ENCODE measurements at regions not wholly inside any gene's neighbourhood (a gene's known extent, or its start where the extent isn't known, plus 50 kb on each side); places are given as distances from the start of the nearest gene placed in this dataset.

DNA sequence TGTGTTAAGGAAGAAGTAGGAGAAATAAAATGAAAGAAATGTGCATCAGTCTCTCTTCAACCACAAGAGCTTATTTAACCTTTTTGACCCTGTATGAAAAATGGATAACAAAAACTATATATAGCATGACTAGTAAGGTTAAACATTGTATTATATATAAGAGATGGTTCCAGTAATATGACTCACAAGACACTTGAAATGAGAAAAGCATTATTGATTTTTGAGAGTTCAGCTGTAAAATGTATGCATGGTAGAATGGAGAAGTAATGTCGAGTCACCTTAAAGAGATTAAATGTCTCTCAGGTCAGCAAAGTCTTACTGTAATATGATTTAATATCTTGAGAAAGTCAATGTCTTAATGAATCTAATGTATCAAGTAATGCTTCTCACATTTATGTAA lies 860.9 kb downstream of the TAF11L14 start:
- no peaks in the 10 kb centered on the region for H3K4me1 ChIP-seq (ENCODE audit: insufficient read depth)
- no peak overlapping the region for H3K4me3 ChIP-seq
- no peak overlapping the region for H2AFZ ChIP-seq
- 88% methylated on average over 1 of the region's 1 CpG for WGBS (ENCODE audit: low lambda C conversion rate, missing lambda C conversion rate)
- no peaks in the 10 kb centered on the region for H3K27me3 ChIP-seq
- no peak for DNase-seq (ENCODE audit: low spot score)
- H3K27ac ChIP-seq: no peak overlapping the region
- H3K9me3 ChIP-seq (ENCODE audit: low read depth): no peaks in the 10 kb centered on the region
- H3K79me2 ChIP-seq: no peaks in the 10 kb centered on the region
- H4K20me1 ChIP-seq (ENCODE audit: insufficient read depth, poor library complexity, severe bottlenecking): no peaks in the 10 kb centered on the region
- no peak overlapping the region for H3K4me2 ChIP-seq
- no peaks in the 10 kb centered on the region for H3K36me3 ChIP-seq (replicated peaks; ENCODE audit: insufficient read depth, low read depth)
- TF ChIP-seq EZH2phosphoT487 (IDR thresholded peaks at IDR 0.05; ENCODE audit: low read depth, severe bottlenecking, unreplicated experiment): no peak
- no peak for TF ChIP-seq EZH2 (IDR thresholded peaks at IDR 0.05; ENCODE audit: borderline replicate concordance)
- TF ChIP-seq, protein P1, sequence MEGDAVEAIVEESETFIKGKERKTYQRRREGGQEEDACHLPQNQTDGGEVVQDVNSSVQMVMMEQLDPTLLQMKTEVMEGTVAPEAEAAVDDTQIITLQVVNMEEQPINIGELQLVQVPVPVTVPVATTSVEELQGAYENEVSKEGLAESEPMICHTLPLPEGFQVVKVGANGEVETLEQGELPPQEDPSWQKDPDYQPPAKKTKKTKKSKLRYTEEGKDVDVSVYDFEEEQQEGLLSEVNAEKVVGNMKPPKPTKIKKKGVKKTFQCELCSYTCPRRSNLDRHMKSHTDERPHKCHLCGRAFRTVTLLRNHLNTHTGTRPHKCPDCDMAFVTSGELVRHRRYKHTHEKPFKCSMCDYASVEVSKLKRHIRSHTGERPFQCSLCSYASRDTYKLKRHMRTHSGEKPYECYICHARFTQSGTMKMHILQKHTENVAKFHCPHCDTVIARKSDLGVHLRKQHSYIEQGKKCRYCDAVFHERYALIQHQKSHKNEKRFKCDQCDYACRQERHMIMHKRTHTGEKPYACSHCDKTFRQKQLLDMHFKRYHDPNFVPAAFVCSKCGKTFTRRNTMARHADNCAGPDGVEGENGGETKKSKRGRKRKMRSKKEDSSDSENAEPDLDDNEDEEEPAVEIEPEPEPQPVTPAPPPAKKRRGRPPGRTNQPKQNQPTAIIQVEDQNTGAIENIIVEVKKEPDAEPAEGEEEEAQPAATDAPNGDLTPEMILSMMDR (IDR thresholded peaks at IDR 0.05; ENCODE audit: poor library complexity): no peak
- H3K9me2 ChIP-seq (replicated peaks; ENCODE audit: insufficient read depth): no peaks in the 10 kb centered on the region

DNA sequence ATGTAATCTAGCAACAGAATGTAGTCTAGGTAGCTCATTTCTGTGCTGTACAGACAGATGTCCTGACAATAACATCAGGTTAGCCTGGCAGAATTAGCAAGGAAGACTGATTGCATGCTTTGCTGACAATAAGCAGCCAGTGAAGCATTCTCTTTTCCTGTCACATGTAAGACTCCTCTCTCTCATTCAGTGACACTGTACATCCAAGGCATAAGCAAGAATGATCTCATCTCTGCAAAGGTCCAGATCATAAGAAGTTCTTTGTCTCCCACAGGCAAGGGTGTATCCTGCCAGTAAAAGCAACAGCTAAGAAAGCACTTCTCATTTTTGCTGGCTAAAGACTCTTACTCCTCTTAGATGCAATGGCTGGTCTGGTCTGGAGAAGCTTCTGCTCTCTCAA lies 861.8 kb downstream of the TAF11L14 start:
- Histone ChIP-seq H3K36me3 (replicated peaks; ENCODE audit: insufficient read depth, low read depth) (no peaks in the 10 kb centered on the region), H3K27ac (no peak overlapping the region), H3K4me1 (ENCODE audit: insufficient read depth) (no peaks in the 10 kb centered on the region), H3K9me3 (ENCODE audit: low read depth) (no peaks in the 10 kb centered on the region), H3K79me2 (no peaks in the 10 kb centered on the region), H3K4me3 (no peak overlapping the region), H2AFZ (no peak overlapping the region), H3K9me2 (replicated peaks; ENCODE audit: insufficient read depth) (no peaks in the 10 kb centered on the region), H3K27me3 (no peaks in the 10 kb centered on the region), H3K4me2 (no peak overlapping the region), H4K20me1 (ENCODE audit: insufficient read depth, poor library complexity, severe bottlenecking) (no peaks in the 10 kb centered on the region)
- DNase-seq (ENCODE audit: low spot score): no peak
- TF ChIP-seq EZH2 (IDR thresholded peaks at IDR 0.05; ENCODE audit: borderline replicate concordance): no peak
- no peak for TF ChIP-seq EZH2phosphoT487 (IDR thresholded peaks at IDR 0.05; ENCODE audit: low read depth, severe bottlenecking, unreplicated experiment)
- TF ChIP-seq, protein P1 (IDR thresholded peaks at IDR 0.05; ENCODE audit: poor library complexity): no peak

DNA sequence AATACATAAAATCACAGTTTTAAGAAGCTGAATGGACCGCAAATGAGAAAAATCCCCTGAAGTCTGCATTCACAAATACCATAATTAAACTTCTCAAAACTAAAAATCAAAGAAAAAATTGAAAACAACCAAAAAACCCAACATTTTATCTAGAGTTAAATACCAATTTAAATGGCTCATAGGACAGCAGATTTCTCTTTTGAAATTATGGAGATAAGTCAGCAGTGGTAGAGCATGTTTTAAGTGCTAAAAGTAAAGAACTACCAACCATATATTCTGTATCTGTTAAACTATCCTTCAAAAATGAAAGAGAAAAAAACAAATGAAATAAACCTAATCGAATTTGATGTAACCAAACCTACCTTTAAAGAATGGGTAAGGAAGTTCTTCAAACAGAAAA lies 862.8 kb downstream of the TAF11L14 start:
- no peak overlapping the region for H3K4me2 ChIP-seq
- DNase-seq (ENCODE audit: low spot score): no peak
- H3K36me3 ChIP-seq (replicated peaks; ENCODE audit: insufficient read depth, low read depth): no peaks in the 10 kb centered on the region
- WGBS (ENCODE audit: low lambda C conversion rate, missing lambda C conversion rate): 82% methylated on average over 2 of the region's 2 CpGs
- no peaks in the 10 kb centered on the region for H4K20me1 ChIP-seq (ENCODE audit: insufficient read depth, poor library complexity, severe bottlenecking)
- H3K27ac ChIP-seq: no peak overlapping the region
- H3K9me3 ChIP-seq (ENCODE audit: low read depth): no peaks in the 10 kb centered on the region
- H2AFZ ChIP-seq: no peak overlapping the region
- no peak overlapping the region for H3K4me3 ChIP-seq
- TF ChIP-seq EZH2 (IDR thresholded peaks at IDR 0.05; ENCODE audit: borderline replicate concordance): no peak
- TF ChIP-seq EZH2phosphoT487 (IDR thresholded peaks at IDR 0.05; ENCODE audit: low read depth, severe bottlenecking, unreplicated experiment): no peak
- TF ChIP-seq, protein P1 (IDR thresholded peaks at IDR 0.05; ENCODE audit: poor library complexity): no peak
- H3K4me1 ChIP-seq (ENCODE audit: insufficient read depth): no peaks in the 10 kb centered on the region
- no peaks in the 10 kb centered on the region for H3K9me2 ChIP-seq (replicated peaks; ENCODE audit: insufficient read depth)
- no peaks in the 10 kb centered on the region for H3K79me2 ChIP-seq
- H3K27me3 ChIP-seq: no peaks in the 10 kb centered on the region

DNA sequence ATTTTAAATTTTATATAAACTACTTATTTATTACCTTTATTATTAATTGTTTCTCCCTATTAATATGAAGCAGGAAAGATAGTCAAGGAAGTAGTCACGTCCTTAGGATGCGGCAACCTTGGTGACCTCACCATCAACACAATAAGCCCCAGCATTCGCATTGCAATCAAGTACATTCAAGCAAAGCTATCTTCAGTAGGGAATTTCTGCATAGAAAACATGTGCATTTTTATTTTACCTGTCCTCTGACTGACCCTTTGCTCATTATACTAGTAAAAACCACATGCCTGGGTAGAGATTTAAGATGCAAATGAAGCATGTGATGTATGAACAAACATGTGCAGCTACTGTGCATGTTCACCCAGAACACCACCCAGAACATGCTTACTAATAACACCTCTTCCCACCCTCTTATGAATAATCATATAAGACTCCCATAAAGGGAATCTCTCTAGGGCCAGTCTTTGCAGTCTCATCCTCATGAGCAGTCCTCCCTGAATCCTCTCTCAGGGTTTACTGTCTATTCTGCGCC lies 869.6 kb downstream of the TAF11L14 start:
- TF ChIP-seq EZH2phosphoT487 (IDR thresholded peaks at IDR 0.05; ENCODE audit: low read depth, severe bottlenecking, unreplicated experiment) (no peak), EZH2 (IDR thresholded peaks at IDR 0.05; ENCODE audit: borderline replicate concordance) (no peak)
- TF ChIP-seq, protein P1 (IDR thresholded peaks at IDR 0.05; ENCODE audit: poor library complexity): no peak
- Histone ChIP-seq H2AFZ (no peak overlapping the region), H3K27ac (no peak overlapping the region), H3K4me3 (no peak overlapping the region), H3K36me3 (replicated peaks; ENCODE audit: insufficient read depth, low read depth) (no peaks in the 10 kb centered on the region), H3K9me3 (ENCODE audit: low read depth) (no peaks in the 10 kb centered on the region), H3K4me2 (no peak overlapping the region), H4K20me1 (ENCODE audit: insufficient read depth, poor library complexity, severe bottlenecking) (no peaks in the 10 kb centered on the region), H3K27me3 (no peaks in the 10 kb centered on the region), H3K9me2 (replicated peaks; ENCODE audit: insufficient read depth) (no peaks in the 10 kb centered on the region), H3K79me2 (no peaks in the 10 kb centered on the region), H3K4me1 (ENCODE audit: insufficient read depth) (no peaks in the 10 kb centered on the region)
- WGBS (ENCODE audit: low lambda C conversion rate, missing lambda C conversion rate): 94% methylated on average over 4 of the region's 4 CpGs
- DNase-seq (ENCODE audit: low spot score): no peak
